Activated B cell treated with CpG ODN at 0.5 μM for 24 hours (primary cell): ENCODE measurements at regions not wholly inside any gene's neighbourhood (a gene's known extent, or its start where the extent isn't known, plus 50 kb on each side); places are given as distances from the start of the nearest gene placed in this dataset.

ENCODE experiments used
- ATAC-seq: fragments of 200-7000 bp; cut with Tn5 transposase; one replicate; pipeline ENCODE4 v1.10.0; 2021; ENCODE audit warnings: low read depth, mild to moderate bottlenecking, moderate library complexity
- CTCF ChIA-PET: fragments of 350-600 bp; sonication (Branson Sonifier 250); formaldehyde crosslinking; loops from one replicate; lab custom pipeline; 2021; ENCODE audit warnings: antibody characterized with exemption; lab: Charles Lee
- POLR2A ChIA-PET: fragments of 350-600 bp; sonication (Branson Sonifier 250); formaldehyde crosslinking; loops from one replicate; lab custom pipeline; 2021; ENCODE audit warnings: antibody characterized with exemption; lab: Charles Lee
- DNase-seq: peaks from one replicate; pipeline ENCODE4 v3.0.0; 2022
- H3K27ac Mint-ChIP-seq: one replicate; pipeline ENCODE4 v1.8.0; 2020; ENCODE audit warnings: mixed read lengths
- H3K27me3 Mint-ChIP-seq: one replicate; pipeline ENCODE4 v1.8.0; 2021; ENCODE audit warnings: mixed read lengths
- H3K36me3 Mint-ChIP-seq: one replicate; pipeline ENCODE4 v1.8.0; 2021; ENCODE audit warnings: low read depth, mixed read lengths
- H3K4me1 Mint-ChIP-seq: one replicate; pipeline ENCODE4 v1.8.0; 2021; ENCODE audit warnings: mixed read lengths
- H3K4me3 Mint-ChIP-seq: one replicate; pipeline ENCODE4 v1.8.0; 2020; ENCODE audit warnings: mild to moderate bottlenecking, mixed read lengths
- H3K9me3 Mint-ChIP-seq: one replicate; pipeline ENCODE4 v1.8.0; 2020; ENCODE audit warnings: mixed read lengths
- intact Hi-C: fragments of 100-400 bp; cut with micrococcal nuclease; formaldehyde crosslinking; loops from one replicate; pipeline ENCODE4 v1.15.1; 2024
- TF ChIP-seq, protein P1 (sequence below): fragments of 200-600 bp; IDR thresholded peaks from one replicate; pipeline ENCODE4 v1.8.0; 2022; ENCODE audit warnings: antibody characterized with exemption, mild to moderate bottlenecking

DNA sequence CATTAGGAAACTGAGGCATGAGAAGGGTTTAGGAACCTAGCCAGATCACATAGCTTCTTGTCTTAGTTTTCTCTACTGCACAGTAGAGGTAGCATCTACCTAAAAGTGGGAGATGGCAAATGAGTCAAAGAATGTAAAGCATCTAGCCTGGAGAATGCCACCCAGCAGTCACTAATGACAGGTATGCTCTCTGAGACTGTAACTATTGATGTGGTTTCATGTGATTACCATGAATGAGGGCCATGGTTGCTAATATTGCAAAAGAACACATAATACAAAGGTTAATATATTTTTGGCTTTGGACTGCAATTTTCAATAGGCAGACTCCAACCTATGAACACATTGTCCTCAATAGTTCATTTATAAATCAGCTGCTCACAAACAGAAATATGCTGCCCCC is 389.9 kb downstream of the GRIN2B start:
- POLR2A ChIA-PET, result no interaction called here
- Mint-ChIP-seq H3K36me3 (no peaks in the 10 kb centered on the region), H3K4me3 (no peak overlapping the region), H3K27me3 (no peaks in the 10 kb centered on the region), H3K9me3 (peaks cover 3% of the 10 kb centered on the region), H3K4me1 (peaks cover 14% of the 10 kb centered on the region), H3K27ac (no peak overlapping the region)
- DNase-seq (no peak), ATAC-seq (no peak)
- TF ChIP-seq, protein P1, sequence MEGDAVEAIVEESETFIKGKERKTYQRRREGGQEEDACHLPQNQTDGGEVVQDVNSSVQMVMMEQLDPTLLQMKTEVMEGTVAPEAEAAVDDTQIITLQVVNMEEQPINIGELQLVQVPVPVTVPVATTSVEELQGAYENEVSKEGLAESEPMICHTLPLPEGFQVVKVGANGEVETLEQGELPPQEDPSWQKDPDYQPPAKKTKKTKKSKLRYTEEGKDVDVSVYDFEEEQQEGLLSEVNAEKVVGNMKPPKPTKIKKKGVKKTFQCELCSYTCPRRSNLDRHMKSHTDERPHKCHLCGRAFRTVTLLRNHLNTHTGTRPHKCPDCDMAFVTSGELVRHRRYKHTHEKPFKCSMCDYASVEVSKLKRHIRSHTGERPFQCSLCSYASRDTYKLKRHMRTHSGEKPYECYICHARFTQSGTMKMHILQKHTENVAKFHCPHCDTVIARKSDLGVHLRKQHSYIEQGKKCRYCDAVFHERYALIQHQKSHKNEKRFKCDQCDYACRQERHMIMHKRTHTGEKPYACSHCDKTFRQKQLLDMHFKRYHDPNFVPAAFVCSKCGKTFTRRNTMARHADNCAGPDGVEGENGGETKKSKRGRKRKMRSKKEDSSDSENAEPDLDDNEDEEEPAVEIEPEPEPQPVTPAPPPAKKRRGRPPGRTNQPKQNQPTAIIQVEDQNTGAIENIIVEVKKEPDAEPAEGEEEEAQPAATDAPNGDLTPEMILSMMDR, result no peak
- CTCF ChIA-PET, result no interaction called here
- intact Hi-C loops, result loop anchor here (5.0 kb wide), 1 partner anchor 54 kb away; no protein-coding TSS in a partner anchor

DNA sequence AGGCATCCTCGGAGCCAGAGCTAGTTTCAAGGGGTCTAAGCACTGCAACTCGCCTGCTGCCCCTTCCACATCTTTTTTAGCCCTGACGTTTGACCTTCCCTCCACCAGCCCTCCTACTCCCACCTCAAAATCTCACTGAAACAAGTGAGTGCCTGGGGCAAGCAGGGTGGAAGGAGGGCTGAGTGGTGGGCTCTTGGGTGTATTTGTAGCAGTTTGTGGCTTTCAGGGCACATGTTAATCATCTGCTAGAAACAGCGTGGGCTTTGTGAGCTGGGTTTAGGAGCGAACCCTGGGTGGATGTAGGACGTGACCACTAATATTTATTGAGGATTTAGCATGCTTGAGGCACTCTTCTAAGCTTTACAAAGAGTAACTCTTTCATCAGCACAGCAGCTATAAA is 390.3 kb downstream of the GRIN2B start:
- Mint-ChIP-seq H3K27me3 (no peaks in the 10 kb centered on the region), H3K9me3 (peaks cover 3% of the 10 kb centered on the region), H3K36me3 (no peaks in the 10 kb centered on the region), H3K4me1 (peaks cover 14% of the 10 kb centered on the region), H3K4me3 (no peak overlapping the region), H3K27ac (no peak overlapping the region)
- TF ChIP-seq, protein P1, result no peak
- POLR2A ChIA-PET, result no interaction called here
- DNase-seq, result no peak
- CTCF ChIA-PET, result no interaction called here
- intact Hi-C loops, result loop anchor here (5.0 kb wide), 1 partner anchor 54 kb away; no protein-coding TSS in a partner anchor
- ATAC-seq, result no peak

DNA sequence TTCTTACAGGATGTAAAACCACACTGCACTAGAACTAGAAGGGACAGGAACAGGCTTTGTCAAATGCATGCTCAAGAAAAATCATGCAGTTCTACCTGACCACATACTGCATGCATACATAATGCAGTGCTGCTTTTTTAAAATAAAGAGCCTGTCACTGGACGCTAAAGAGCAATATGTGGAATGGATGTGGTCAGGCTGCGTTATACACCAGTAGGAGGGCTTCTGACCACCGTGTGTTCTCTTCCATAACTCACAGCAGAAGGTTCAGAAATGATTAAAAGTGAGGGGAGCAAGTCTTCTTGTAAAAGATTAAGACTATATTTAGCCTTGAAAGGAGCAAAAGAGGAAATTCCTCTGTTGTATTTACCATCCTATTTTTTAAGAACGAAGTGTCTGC is 392.0 kb downstream of the EMP1 start:
- Mint-ChIP-seq H3K27me3 (no peaks in the 10 kb centered on the region), H3K27ac (no peak overlapping the region), H3K4me3 (no peak overlapping the region), H3K36me3 (no peaks in the 10 kb centered on the region), H3K4me1 (peaks cover 14% of the 10 kb centered on the region), H3K9me3 (peaks cover 3% of the 10 kb centered on the region)
- DNase-seq, result no peak
- POLR2A ChIA-PET, result no interaction called here
- intact Hi-C loops, result no loop called here
- TF ChIP-seq, protein P1, result no peak
- CTCF ChIA-PET, result no interaction called here
- ATAC-seq, result no peak

DNA sequence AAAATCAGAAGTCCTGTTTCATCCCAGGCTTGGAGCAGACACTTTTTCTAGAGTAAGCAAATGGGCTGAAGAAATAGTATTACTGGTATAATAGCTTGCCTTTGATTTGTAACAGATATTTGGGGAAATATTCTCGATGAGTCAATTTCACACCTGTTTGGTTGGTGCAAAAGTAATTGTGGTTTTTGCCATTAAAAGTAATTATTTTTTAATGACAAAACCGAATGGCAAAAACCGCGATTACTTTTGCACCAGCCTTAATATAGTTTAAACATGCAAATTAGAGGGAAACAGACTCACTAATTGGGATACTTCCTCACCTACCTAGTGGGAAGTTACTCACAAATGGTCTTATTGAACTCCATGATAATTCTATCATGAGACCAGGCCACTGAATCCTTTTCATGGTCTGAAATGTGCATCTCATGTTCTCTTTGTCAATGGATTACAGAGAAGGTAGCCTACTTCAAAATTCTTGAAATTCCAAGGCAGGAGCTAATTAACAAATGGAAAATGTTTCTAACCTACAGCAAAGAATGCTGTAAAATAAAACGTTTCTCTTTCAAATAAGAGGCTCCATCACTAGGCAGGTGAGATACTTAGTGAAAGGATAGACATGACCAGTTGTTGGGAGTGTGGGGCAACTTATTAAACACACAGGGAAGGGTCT is 391.3 kb downstream of the EMP1 start:
- H3K27ac Mint-ChIP-seq, result no peak overlapping the region
- peaks cover 14% of the 10 kb centered on the region for H3K4me1 Mint-ChIP-seq
- H3K27me3 Mint-ChIP-seq, result no peaks in the 10 kb centered on the region
- intact Hi-C loops, result no loop called here
- ChIA-PET POLR2A (no interaction called here), CTCF (no interaction called here)
- TF ChIP-seq, protein P1, result no peak
- H3K9me3 Mint-ChIP-seq, result peaks cover 3% of the 10 kb centered on the region
- no peak overlapping the region for H3K4me3 Mint-ChIP-seq
- H3K36me3 Mint-ChIP-seq, result no peaks in the 10 kb centered on the region
- DNase-seq (no peak), ATAC-seq (no peak)

DNA sequence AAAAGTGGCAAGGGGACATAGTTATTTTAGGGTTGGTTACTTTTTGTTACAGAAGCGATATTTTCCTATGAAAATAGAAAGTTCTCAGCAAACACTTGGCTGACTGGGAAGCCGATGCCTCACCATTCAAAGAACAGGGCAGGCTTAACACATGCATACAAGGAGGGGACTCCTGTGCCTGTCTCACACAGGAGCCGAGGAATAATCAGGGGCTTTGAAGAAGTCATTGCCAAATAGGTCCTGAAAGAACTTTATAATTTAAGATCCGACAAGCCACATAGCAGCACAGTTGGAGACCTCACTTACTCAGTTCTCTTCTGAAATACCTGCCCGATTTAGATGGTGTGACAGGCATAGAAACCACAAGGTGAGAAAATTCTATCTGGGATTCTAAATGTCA is 389.8 kb downstream of the EMP1 start:
- Mint-ChIP-seq H3K4me1 (peaks cover 9% of the 10 kb centered on the region), H3K27me3 (no peaks in the 10 kb centered on the region), H3K9me3 (peaks cover 3% of the 10 kb centered on the region), H3K4me3 (no peak overlapping the region), H3K36me3 (no peaks in the 10 kb centered on the region), H3K27ac (no peak overlapping the region)
- DNase-seq (no peak), ATAC-seq (no peak)
- POLR2A ChIA-PET, result no interaction called here
- TF ChIP-seq, protein P1, result no peak
- intact Hi-C loops, result no loop called here
- CTCF ChIA-PET, result no interaction called here
